ENCODE measurements at regions not wholly inside any gene's neighbourhood (a gene's known extent, or its start where the extent isn't known, plus 50 kb on each side); places are given as distances from the start of the nearest gene placed in this dataset.

GRCh38 chr1:187838335-187839293 is 1009.9 kb downstream of the PLA2G4A start:
- no peak for TF ChIP-seq CTCF (IDR thresholded peaks at IDR 0.05)
- no peak for TF ChIP-seq POLR2A (IDR thresholded peaks at IDR 0.05)
